Endothelial cell of umbilical vein (primary cell): ENCODE measurements at regions not wholly inside any gene's neighbourhood (a gene's known extent, or its start where the extent isn't known, plus 50 kb on each side); places are given as distances from the start of the nearest gene placed in this dataset.

Experiments used
- BruUV-seq: library from RNA; stranded (reverse); fragments of 400-500 nt; replicated peaks from 2 replicates; lab custom pipeline; 2021; lab: Mats Ljungman, UMichigan
- CTCF ChIA-PET: fragments of 300-600, 350-600 bp; sonication (Branson Sonifier 250); formaldehyde crosslinking; loops from one replicate; lab custom pipeline; 2021; ENCODE audit warnings: antibody characterized with exemption, inconsistent platforms; lab: Charles Lee
- POLR2A ChIA-PET: fragments of 300-600, 350-600 bp; sonication (Branson Sonifier 250); formaldehyde crosslinking; loops from one replicate; lab custom pipeline; 2021; ENCODE audit warnings: antibody characterized with exemption, inconsistent platforms; lab: Charles Lee
- DNase-seq: peaks from one replicate; pipeline ENCODE4 v3.0.0-alpha.2; 2011; ENCODE audit warnings: low read depth, low spot score
- FAIRE-seq: peaks from 2 replicates; lab custom pipeline; 2011; peaks lifted over from hg19 to GRCh38; lab: Jason Lieb, UNC
- H2AFZ ChIP-seq: 2 replicates; pipeline ENCODE4 v1.6.0; 2012; ENCODE audit warnings: low read depth, low read length, control low read depth, inconsistent platforms
- H3K27ac ChIP-seq: 2 replicates; pipeline ENCODE4 v1.5.1; 2011; ENCODE audit warnings: low read depth, mild to moderate bottlenecking, control low read depth, low read length, moderate library complexity; ENCODE audit not compliant: insufficient read depth
- H3K27me3 ChIP-seq, 2 experiments: 2 replicates each; pipeline versions ENCODE4 v1.6.0 to v1.6.1; 2011; ENCODE audit warnings: low read length in 2 of 2, mixed read lengths in 1 of 2; ENCODE audit not compliant: control insufficient read depth in 2 of 2, insufficient read depth in 2 of 2
- H3K36me3 ChIP-seq, 2 experiments: 2 replicates in 1 of 2; 3 replicates in 1 of 2; pipeline ENCODE4 v1.5.1; 2011; ENCODE audit warnings: low read length in 2 of 2, mild to moderate bottlenecking in 1 of 2, moderate library complexity in 1 of 2; ENCODE audit not compliant: control insufficient read depth in 2 of 2, insufficient read depth in 2 of 2; ENCODE audit errors: extremely low read depth in 1 of 2
- H3K4me1 ChIP-seq: 3 replicates; pipeline ENCODE4 v1.5.1; 2011; ENCODE audit warnings: mild to moderate bottlenecking, low read length; ENCODE audit not compliant: control insufficient read depth, insufficient read depth; ENCODE audit errors: extremely low read depth
- H3K4me2 ChIP-seq: 2 replicates; pipeline ENCODE4 v1.6.1; 2011; ENCODE audit warnings: low read length, control low read depth, mixed read lengths; ENCODE audit not compliant: insufficient read depth
- H3K4me3 ChIP-seq, 3 experiments: fragments of 200-600 bp in 1 of 3; sonication (generic), shearing (Covaris generic) in 1 of 3; replicated peaks in 1 of 3; 2 replicates each; pipeline ENCODE4 v1.5.1; 2011 to 2016; ENCODE audit warnings: control low read depth in 3 of 3, low read length in 3 of 3, mild to moderate bottlenecking in 2 of 3, inconsistent platforms in 1 of 3, low read depth in 1 of 3, moderate library complexity in 1 of 3; ENCODE audit not compliant: insufficient read depth in 1 of 3
- H3K79me2 ChIP-seq: 2 replicates; pipeline ENCODE4 v1.6.0; 2012; ENCODE audit warnings: low read length, inconsistent platforms; ENCODE audit not compliant: control insufficient read depth, insufficient read depth
- H3K9ac ChIP-seq: replicated peaks from 2 replicates; pipeline ENCODE3; 2011; ENCODE audit warnings: low read length, control low read depth; ENCODE audit not compliant: insufficient read depth; ENCODE audit errors: extremely low read depth
- H3K9me1 ChIP-seq: replicated peaks from 3 replicates; pipeline ENCODE4 v1.6.0; 2011; ENCODE audit warnings: mild to moderate bottlenecking, low read length; ENCODE audit not compliant: control insufficient read depth, insufficient read depth; ENCODE audit errors: extremely low read depth
- H3K9me3 ChIP-seq: replicated peaks from 2 replicates; pipeline ENCODE4 v1.5.1; 2012; ENCODE audit warnings: low read length, inconsistent platforms; ENCODE audit not compliant: control insufficient read depth, insufficient read depth
- H4K20me1 ChIP-seq: replicated peaks from 2 replicates; pipeline ENCODE3; 2011; ENCODE audit warnings: mild to moderate bottlenecking, low read length; ENCODE audit not compliant: control insufficient read depth, insufficient read depth; ENCODE audit errors: extremely low read depth
- EZH2 ChIP-seq: IDR thresholded peaks from 2 replicates; pipeline ENCODE4 v1.6.1; 2012; ENCODE audit warnings: borderline replicate concordance, low read depth, mild to moderate bottlenecking, moderate library complexity, low read length, inconsistent platforms; ENCODE audit not compliant: severe bottlenecking
- FOS ChIP-seq: IDR thresholded peaks from 2 replicates; pipeline ENCODE4 v1.6.1; 2011; ENCODE audit warnings: mild to moderate bottlenecking, low read length, moderate library complexity, borderline replicate concordance; ENCODE audit not compliant: insufficient read depth
- GATA2 ChIP-seq: IDR thresholded peaks from 2 replicates; pipeline ENCODE4 v1.7.0; 2011; ENCODE audit warnings: low read depth, mild to moderate bottlenecking, moderate library complexity, mixed read lengths, low read length; ENCODE audit not compliant: insufficient read length, insufficient read depth
- JUN ChIP-seq: IDR thresholded peaks from 2 replicates; pipeline ENCODE4 v1.6.1; 2011; ENCODE audit warnings: borderline replicate concordance, low read depth; ENCODE audit not compliant: insufficient read length, insufficient read depth
- MYC ChIP-seq: IDR thresholded peaks from one replicate; pipeline ENCODE4 v1.6.1; 2011; ENCODE audit warnings: mild to moderate bottlenecking, low read depth, low read length
- dilution Hi-C: fragments of 300-500 bp; cut with MboI; formaldehyde crosslinking; loops from one replicate; pipeline ENCODE4 v1.15.0; 2019; ENCODE audit warnings: low sequenced_read_pairs; ENCODE audit not compliant: extremely low pct_ligation_motif_present
- intact Hi-C: fragments of 100-400 bp; cut with micrococcal nuclease; formaldehyde crosslinking; loops from one replicate; pipeline ENCODE4 v1.10.0; 2022
- TF ChIP-seq, protein P1 (sequence below), 2 donors: IDR thresholded peaks; 1 replicate in 1 of 2; 2 replicates in 1 of 2; pipeline ENCODE4 v1.5.1; 2011; ENCODE audit warnings: low read length in 2 of 2, mild to moderate bottlenecking in 2 of 2, moderate library complexity in 2 of 2, control low read depth in 1 of 2, inconsistent platforms in 1 of 2, low read depth in 1 of 2; ENCODE audit not compliant: insufficient read depth in 1 of 2; ENCODE audit errors: extremely low read depth in 1 of 2
- TF ChIP-seq, protein P2 (sequence below): IDR thresholded peaks from 2 replicates; pipeline ENCODE4 v1.6.1; 2011; ENCODE audit not compliant: insufficient read depth, insufficient read length

DNA sequence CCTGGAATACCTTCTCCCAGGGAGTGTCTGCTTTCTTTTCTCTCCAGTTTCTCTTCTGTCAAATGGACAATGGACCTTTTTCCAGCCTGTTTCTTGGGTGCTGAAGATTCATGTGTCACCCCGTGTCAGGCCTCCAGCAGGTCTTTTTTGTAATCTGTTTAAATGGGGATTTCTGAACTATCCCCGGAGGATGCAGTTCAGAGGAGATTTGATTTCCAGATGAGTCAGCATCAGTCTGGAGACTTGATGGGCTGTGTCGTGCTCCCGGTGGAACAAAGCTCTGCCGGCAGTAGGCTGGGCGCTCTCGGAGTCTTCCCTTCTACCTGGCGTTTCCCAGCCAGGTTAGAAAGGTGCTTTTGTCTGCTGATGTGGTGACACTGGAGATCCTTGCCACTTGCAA lies 440.6 kb downstream of the HS3ST3B1 start:
- no peak for DNase-seq
- CTCF ChIA-PET, result no interaction called here
- no TSS peak for BruUV-seq
- H3K4me1 ChIP-seq, result no peaks in the 10 kb centered on the region
- no peak overlapping the region for H3K27ac ChIP-seq
- intact Hi-C loops (no loop called here), dilution Hi-C loops (no loop called here)
- no peaks in the 10 kb centered on the region for H3K9me1 ChIP-seq
- TF ChIP-seq EZH2 (no peak), MYC (no peak), FOS (no peak), JUN (no peak), GATA2 (no peak)
- TF ChIP-seq, protein P1, sequence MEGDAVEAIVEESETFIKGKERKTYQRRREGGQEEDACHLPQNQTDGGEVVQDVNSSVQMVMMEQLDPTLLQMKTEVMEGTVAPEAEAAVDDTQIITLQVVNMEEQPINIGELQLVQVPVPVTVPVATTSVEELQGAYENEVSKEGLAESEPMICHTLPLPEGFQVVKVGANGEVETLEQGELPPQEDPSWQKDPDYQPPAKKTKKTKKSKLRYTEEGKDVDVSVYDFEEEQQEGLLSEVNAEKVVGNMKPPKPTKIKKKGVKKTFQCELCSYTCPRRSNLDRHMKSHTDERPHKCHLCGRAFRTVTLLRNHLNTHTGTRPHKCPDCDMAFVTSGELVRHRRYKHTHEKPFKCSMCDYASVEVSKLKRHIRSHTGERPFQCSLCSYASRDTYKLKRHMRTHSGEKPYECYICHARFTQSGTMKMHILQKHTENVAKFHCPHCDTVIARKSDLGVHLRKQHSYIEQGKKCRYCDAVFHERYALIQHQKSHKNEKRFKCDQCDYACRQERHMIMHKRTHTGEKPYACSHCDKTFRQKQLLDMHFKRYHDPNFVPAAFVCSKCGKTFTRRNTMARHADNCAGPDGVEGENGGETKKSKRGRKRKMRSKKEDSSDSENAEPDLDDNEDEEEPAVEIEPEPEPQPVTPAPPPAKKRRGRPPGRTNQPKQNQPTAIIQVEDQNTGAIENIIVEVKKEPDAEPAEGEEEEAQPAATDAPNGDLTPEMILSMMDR (IDR thresholded peaks at IDR 0.05; ENCODE audit: extremely low read depth in 1 of 2, insufficient read depth in 1 of 2, low read depth in 1 of 2, low read length in 2 of 2), result no peak
- TF ChIP-seq, protein P2, sequence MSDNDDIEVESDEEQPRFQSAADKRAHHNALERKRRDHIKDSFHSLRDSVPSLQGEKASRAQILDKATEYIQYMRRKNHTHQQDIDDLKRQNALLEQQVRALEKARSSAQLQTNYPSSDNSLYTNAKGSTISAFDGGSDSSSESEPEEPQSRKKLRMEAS, result no peak
- H4K20me1 ChIP-seq, result no peaks in the 10 kb centered on the region
- H2AFZ ChIP-seq, result no peak overlapping the region
- H3K4me2 ChIP-seq, result no peak overlapping the region
- no peak overlapping the region for H3K9ac ChIP-seq
- POLR2A ChIA-PET, result no interaction called here
- H3K9me3 ChIP-seq, result peaks cover 3% of the 10 kb centered on the region
- no peak for FAIRE-seq
- H3K79me2 ChIP-seq, result no peaks in the 10 kb centered on the region
- no peak overlapping the region for H3K4me3 ChIP-seq
- H3K27me3 ChIP-seq, result no peaks in the 10 kb centered on the region
- no peaks in the 10 kb centered on the region for H3K36me3 ChIP-seq
